ENCODE measurements at regions not wholly inside any gene's neighbourhood (a gene's known extent, or its start where the extent isn't known, plus 50 kb on each side); places are given as distances from the start of the nearest gene placed in this dataset.
"Not testable (repeated sequence)": the region's sequence is repeated elsewhere in the genome, so short reads cannot be mapped to it uniquely, and the experiment has no call there.

GRCh38 chr9:24144796-24145195 is 318.8 kb upstream of the ELAVL2 start:
- intact Hi-C loops (cut with DNase I) = no loop called here

GRCh38 chr9:24135072-24135471 is 309.0 kb upstream of the ELAVL2 start:
- intact Hi-C loops (cut with DNase I); H3K4me3 ChIP-seq; H3K9me3 ChIP-seq; DNase-seq (ENCODE audit: extremely low spot score); H3K27ac ChIP-seq (replicated peaks in 1 of 4); H3K27me3 ChIP-seq; H3K36me3 ChIP-seq; H3K4me1 ChIP-seq: not testable (repeated sequence)
- WGBS = no CpG with 5 or more reads among the region's 29 CpGs

More at GRCh38 chr9:24144796-24145195, 318.8 kb upstream of the ELAVL2 start:
- Histone ChIP-seq H3K27me3 (no peaks in the 10 kb centered on the region), H3K27ac (replicated peaks in 1 of 4) (no peak overlapping the region), H3K4me3 (no peak overlapping the region), H3K9me3 (no peaks in the 10 kb centered on the region), H3K36me3 (no peaks in the 10 kb centered on the region), H3K4me1 (no peaks in the 10 kb centered on the region)
- DNase-seq (ENCODE audit: extremely low spot score) = no peak
- TF ChIP-seq CTCF (IDR thresholded peaks at IDR 0.05) = no peak
- no peak for TF ChIP-seq EP300 (IDR thresholded peaks at IDR 0.05)
- TF ChIP-seq POLR2A (IDR thresholded peaks at IDR 0.05; ENCODE audit: low read depth) = no peak
- no peak for TF ChIP-seq POLR2AphosphoS5 (IDR thresholded peaks at IDR 0.05)
- whole genome bisulfite sequencing = 76% methylated on average over 3 of the region's 3 CpGs

- no peak for DNase-seq (ENCODE audit: extremely low spot score)
- intact Hi-C loops (cut with DNase I) = no loop called here
- no peak overlapping the region for H3K27ac ChIP-seq (replicated peaks in 1 of 4)
- peaks cover 0 to 5% (median 2%) of the 10 kb centered on the region in 4 donors for H3K9me3 ChIP-seq
- no peaks in the 10 kb centered on the region for H3K4me1 ChIP-seq
- 88% methylated on average over 2 of the region's 2 CpGs for WGBS
- H3K36me3 ChIP-seq = no peaks in the 10 kb centered on the region
- TF ChIP-seq POLR2A (IDR thresholded peaks at IDR 0.05; ENCODE audit: low read depth) (no peak), CTCF (IDR thresholded peaks at IDR 0.05) (no peak), EP300 (IDR thresholded peaks at IDR 0.05) (no peak), POLR2AphosphoS5 (IDR thresholded peaks at IDR 0.05) (no peak)
- no peak overlapping the region for H3K4me3 ChIP-seq
- H3K27me3 ChIP-seq = no peaks in the 10 kb centered on the region
Observed at GRCh38 chr9:24132244-24132643, 306.2 kb upstream of the ELAVL2 start.

- TF ChIP-seq POLR2A (IDR thresholded peaks at IDR 0.05; ENCODE audit: low read depth) (no peak), POLR2AphosphoS5 (IDR thresholded peaks at IDR 0.05) (no peak), EP300 (IDR thresholded peaks at IDR 0.05) (no peak), CTCF (IDR thresholded peaks at IDR 0.05) (no peak)
- no peak overlapping the region for H3K27ac ChIP-seq (replicated peaks in 1 of 4)
- DNase-seq (ENCODE audit: extremely low spot score) = no peak
- H3K4me3 ChIP-seq = no peak overlapping the region
- no peaks in the 10 kb centered on the region for H3K27me3 ChIP-seq
- intact Hi-C loops (cut with DNase I) = no loop called here
- H3K4me1 ChIP-seq = no peaks in the 10 kb centered on the region
- no peaks in the 10 kb centered on the region for H3K36me3 ChIP-seq
- H3K9me3 ChIP-seq = no peaks in the 10 kb centered on the region
- 52% methylated on average over 1 of the region's 1 CpG for WGBS
Observed at GRCh38 chr9:24127519-24127918, 301.5 kb upstream of the ELAVL2 start.

GRCh38 chr9:24118190-24118589 is 292.1 kb upstream of the ELAVL2 start:
- no peaks in the 10 kb centered on the region for H3K36me3 ChIP-seq
- no peak overlapping the region for H3K27ac ChIP-seq (replicated peaks in 1 of 4)
- WGBS = 93% methylated on average over 4 of the region's 5 CpGs
- intact Hi-C loops (cut with DNase I) = no loop called here
- H3K27me3 ChIP-seq = no peaks in the 10 kb centered on the region
- H3K4me3 ChIP-seq = no peak overlapping the region
- no peak for DNase-seq (ENCODE audit: extremely low spot score)
- H3K4me1 ChIP-seq = no peaks in the 10 kb centered on the region
- no peak for TF ChIP-seq POLR2AphosphoS5 (IDR thresholded peaks at IDR 0.05)
- TF ChIP-seq EP300 (IDR thresholded peaks at IDR 0.05) = no peak
- no peak for TF ChIP-seq POLR2A (IDR thresholded peaks at IDR 0.05; ENCODE audit: low read depth)
- no peak for TF ChIP-seq CTCF (IDR thresholded peaks at IDR 0.05)
- H3K9me3 ChIP-seq = no peaks in the 10 kb centered on the region
